GM19455 (cell line): ENCODE measurements at regions not wholly inside any gene's neighbourhood (a gene's known extent, or its start where the extent isn't known, plus 50 kb on each side); places are given as distances from the start of the nearest gene placed in this dataset.

Source experiments
- ATAC-seq: cut with Tn5 transposase; IDR thresholded peaks from one replicate; pipeline ENCODE4 v1.9.1; 2021; ENCODE audit not compliant: unreplicated experiment

- no peak for ATAC-seq
Measured at GRCh38 chr1:103171041-103171590, 62.8 kb upstream of the COL11A1 start.

GRCh38 chr1:103170609-103171008 is 62.3 kb upstream of the COL11A1 start:
- no peak for ATAC-seq

- no peak for ATAC-seq
Measured at GRCh38 chr1:103162360-103162759, 54.0 kb upstream of the COL11A1 start.

- no peak for ATAC-seq
Measured at GRCh38 chr1:103160281-103160680, 52.0 kb upstream of the COL11A1 start.
